ENCODE measurements at regions not wholly inside any gene's neighbourhood (a gene's known extent, or its start where the extent isn't known, plus 50 kb on each side); places are given as distances from the start of the nearest gene placed in this dataset.

GRCh38 chr1:38745476-38746401 lies 113.8 kb downstream of the RRAGC start (continued):
- TF ChIP-seq PYGO2 (tag; IDR thresholded peaks at IDR 0.05) (no peak), MCM3 (IDR thresholded peaks at IDR 0.05) (no peak), ZNF507 (tag; conservative IDR thresholded peaks at IDR 0.05) (no peak), SRF (CRISPR knock-in tag; IDR thresholded peaks at IDR 0.05) (no peak), KDM5B (IDR thresholded peaks at IDR 0.05; ENCODE audit: insufficient replicate concordance, low read depth, low read length) (no peak), POLR2H (tag; IDR thresholded peaks at IDR 0.05; ENCODE audit: low read depth) (no peak), IFI16 (CRISPR knock-in tag; IDR thresholded peaks at IDR 0.05) (no peak), MCM7 (IDR thresholded peaks at IDR 0.05) (no peak), ZNF3 (CRISPR knock-in tag; IDR thresholded peaks at IDR 0.05) (no peak), ATF1 (CRISPR knock-in tag; IDR thresholded peaks at IDR 0.05) (no peak), ATF1 (tag; IDR thresholded peaks at IDR 0.05) (no peak), NCOA2 (IDR thresholded peaks at IDR 0.05; ENCODE audit: partially characterized antibody in 2 of 2) (no peak), SREBF2 (CRISPR knock-in tag; IDR thresholded peaks at IDR 0.05) (no peak), ZZZ3 (IDR thresholded peaks at IDR 0.05) (no peak), SETDB1 (IDR thresholded peaks at IDR 0.05; ENCODE audit: low read length) (no peak), TRIM24 (IDR thresholded peaks at IDR 0.05) (peak; percentile 9 to 61; a peak in 2 of 4 replicates), ZBTB2 (IDR thresholded peaks at IDR 0.05) (no peak), CEBPB (tag; IDR thresholded peaks at IDR 0.05) (no peak), CREM (IDR thresholded peaks at IDR 0.05; ENCODE audit: low read depth) (peak; percentile 58; the same call in 1 of the 2 replicates), HMGN3 (IDR thresholded peaks at IDR 0.05; ENCODE audit: borderline replicate concordance, extremely low read depth, insufficient read length, low read depth, low read length) (no peak)
- TF ChIP-seq, protein P1, sequence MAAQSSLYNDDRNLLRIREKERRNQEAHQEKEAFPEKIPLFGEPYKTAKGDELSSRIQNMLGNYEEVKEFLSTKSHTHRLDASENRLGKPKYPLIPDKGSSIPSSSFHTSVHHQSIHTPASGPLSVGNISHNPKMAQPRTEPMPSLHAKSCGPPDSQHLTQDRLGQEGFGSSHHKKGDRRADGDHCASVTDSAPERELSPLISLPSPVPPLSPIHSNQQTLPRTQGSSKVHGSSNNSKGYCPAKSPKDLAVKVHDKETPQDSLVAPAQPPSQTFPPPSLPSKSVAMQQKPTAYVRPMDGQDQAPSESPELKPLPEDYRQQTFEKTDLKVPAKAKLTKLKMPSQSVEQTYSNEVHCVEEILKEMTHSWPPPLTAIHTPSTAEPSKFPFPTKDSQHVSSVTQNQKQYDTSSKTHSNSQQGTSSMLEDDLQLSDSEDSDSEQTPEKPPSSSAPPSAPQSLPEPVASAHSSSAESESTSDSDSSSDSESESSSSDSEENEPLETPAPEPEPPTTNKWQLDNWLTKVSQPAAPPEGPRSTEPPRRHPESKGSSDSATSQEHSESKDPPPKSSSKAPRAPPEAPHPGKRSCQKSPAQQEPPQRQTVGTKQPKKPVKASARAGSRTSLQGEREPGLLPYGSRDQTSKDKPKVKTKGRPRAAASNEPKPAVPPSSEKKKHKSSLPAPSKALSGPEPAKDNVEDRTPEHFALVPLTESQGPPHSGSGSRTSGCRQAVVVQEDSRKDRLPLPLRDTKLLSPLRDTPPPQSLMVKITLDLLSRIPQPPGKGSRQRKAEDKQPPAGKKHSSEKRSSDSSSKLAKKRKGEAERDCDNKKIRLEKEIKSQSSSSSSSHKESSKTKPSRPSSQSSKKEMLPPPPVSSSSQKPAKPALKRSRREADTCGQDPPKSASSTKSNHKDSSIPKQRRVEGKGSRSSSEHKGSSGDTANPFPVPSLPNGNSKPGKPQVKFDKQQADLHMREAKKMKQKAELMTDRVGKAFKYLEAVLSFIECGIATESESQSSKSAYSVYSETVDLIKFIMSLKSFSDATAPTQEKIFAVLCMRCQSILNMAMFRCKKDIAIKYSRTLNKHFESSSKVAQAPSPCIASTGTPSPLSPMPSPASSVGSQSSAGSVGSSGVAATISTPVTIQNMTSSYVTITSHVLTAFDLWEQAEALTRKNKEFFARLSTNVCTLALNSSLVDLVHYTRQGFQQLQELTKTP (IDR thresholded peaks at IDR 0.05; ENCODE audit: low read depth in 1 of 2, partially characterized antibody in 2 of 2): no peak
- TF ChIP-seq, protein P2, sequence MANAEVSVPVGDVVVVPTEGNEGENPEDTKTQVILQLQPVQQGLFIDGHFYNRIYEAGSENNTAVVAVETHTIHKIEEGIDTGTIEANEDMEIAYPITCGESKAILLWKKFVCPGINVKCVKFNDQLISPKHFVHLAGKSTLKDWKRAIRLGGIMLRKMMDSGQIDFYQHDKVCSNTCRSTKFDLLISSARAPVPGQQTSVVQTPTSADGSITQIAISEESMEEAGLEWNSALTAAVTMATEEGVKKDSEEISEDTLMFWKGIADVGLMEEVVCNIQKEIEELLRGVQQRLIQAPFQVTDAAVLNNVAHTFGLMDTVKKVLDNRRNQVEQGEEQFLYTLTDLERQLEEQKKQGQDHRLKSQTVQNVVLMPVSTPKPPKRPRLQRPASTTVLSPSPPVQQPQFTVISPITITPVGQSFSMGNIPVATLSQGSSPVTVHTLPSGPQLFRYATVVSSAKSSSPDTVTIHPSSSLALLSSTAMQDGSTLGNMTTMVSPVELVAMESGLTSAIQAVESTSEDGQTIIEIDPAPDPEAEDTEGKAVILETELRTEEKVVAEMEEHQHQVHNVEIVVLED (CRISPR knock-in tag; IDR thresholded peaks at IDR 0.05): no peak

Measured in K562 (cell line).